HepG2 (cell line): ENCODE measurements at regions not wholly inside any gene's neighbourhood (a gene's known extent, or its start where the extent isn't known, plus 50 kb on each side); places are given as distances from the start of the nearest gene placed in this dataset.

Experiments used
- CEBPB ChIP-seq: IDR thresholded peaks from 2 replicates; pipeline ENCODE4 v1.6.1; 2011; ENCODE audit warnings: low read depth, low read length, improper control_type of control experiment, borderline replicate concordance
- CENPBD1 ChIP-seq: sonication (generic); formaldehyde crosslinking; IDR thresholded peaks from 2 replicates; pipeline ENCODE4 v1.8.0; 2022; ENCODE audit warnings: missing genetic modification reagents, low read depth, mild to moderate bottlenecking, borderline replicate concordance
- CTCF ChIP-seq: sonication (generic); formaldehyde crosslinking; IDR thresholded peaks from 2 replicates; pipeline ENCODE4 v1.5.0; 2020; ENCODE audit warnings: mild to moderate bottlenecking, missing genetic modification reagents, moderate library complexity
- RAD21 ChIP-seq: fragments of 450-650 bp; formaldehyde crosslinking; IDR thresholded peaks from 2 replicates; pipeline ENCODE4 v1.5.0; 2020; ENCODE audit warnings: mild to moderate bottlenecking
- ZNF354B ChIP-seq: sonication (generic); formaldehyde crosslinking; IDR thresholded peaks from 2 replicates; pipeline ENCODE4 v1.8.0; 2022; ENCODE audit warnings: mild to moderate bottlenecking, missing genetic modification reagents

GRCh38 chr1:3978990-3979325 lies 78.9 kb upstream of the C1orf174 start:
- TF ChIP-seq CENPBD1 (CRISPR knock-in tag): no peak
- TF ChIP-seq CEBPB: no peak
- TF ChIP-seq CTCF (CRISPR knock-in tag): no peak
- TF ChIP-seq ZNF354B (CRISPR knock-in tag): no peak
- no peak for TF ChIP-seq RAD21 (CRISPR knock-in tag)
